ENCODE measurements at regions not wholly inside any gene's neighbourhood (a gene's known extent, or its start where the extent isn't known, plus 50 kb on each side); places are given as distances from the start of the nearest gene placed in this dataset.

DNA sequence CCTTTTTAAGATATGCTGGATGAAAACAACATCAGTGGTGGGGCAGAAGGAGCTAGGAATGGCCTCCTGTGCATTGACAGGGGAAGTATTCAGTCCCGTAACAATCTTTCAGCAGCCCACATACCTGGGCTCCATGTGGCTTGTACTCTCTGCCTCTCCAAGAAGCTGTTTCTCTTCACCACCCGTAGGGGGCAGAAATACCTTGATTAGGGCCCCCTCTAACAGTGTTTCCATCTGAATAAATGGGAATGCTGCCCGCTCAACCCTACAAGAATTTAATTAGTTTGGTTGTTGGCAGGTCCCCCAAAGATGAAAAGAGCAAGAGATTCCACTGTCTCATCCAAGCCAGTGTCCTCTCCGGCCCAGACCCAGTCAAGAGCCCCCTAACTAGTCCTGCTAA, 155.2 kb downstream of the SMIM20 start:
- WGBS (ENCODE audit: insufficient coverage, insufficient replicate concordance, low lambda C conversion rate, missing lambda C conversion rate), result 44% methylated on average over 4 of the region's 4 CpGs
- FAIRE-seq (peak; percentile 35), ATAC-seq (peak; percentile 89), DNase-seq (ENCODE audit: low read depth, low spot score) (no peak)
- ChIA-PET SMC1A (ENCODE audit: uncharacterized antibody, unreplicated experiment) (interaction anchor here (0.7 to 2.2 kb wide), 13 partner anchors 8 to 340 kb away, joined by 3 to 10 read pairs (median 4); no protein-coding TSS in a partner anchor), RAD21 (ENCODE audit: unreplicated experiment) (interaction anchor here (1.0 to 2.3 kb wide), 7 partner anchors 14 to 341 kb away, joined by 3 to 17 read pairs (median 5); no protein-coding TSS in a partner anchor), CTCF (interaction anchor here (0.8 to 2.3 kb wide), 18 partner anchors 8 to 341 kb away, joined by 3 to 23 read pairs (median 3); no protein-coding TSS in a partner anchor), POLR2A (no interaction called here)
- in situ Hi-C loops (cut with MboI), result no loop called here
- Histone ChIP-seq H3K27ac (ENCODE audit: control insufficient read depth, insufficient read depth) (no peak overlapping the region), H3K36me3 (ENCODE audit: control insufficient read depth in 2 of 2, insufficient read depth in 2 of 2, low read length in 1 of 2) (no peaks in the 10 kb centered on the region), H3K79me2 (ENCODE audit: control insufficient read depth, insufficient read depth, low read length) (no peaks in the 10 kb centered on the region), H3K9ac (ENCODE audit: control insufficient read depth, insufficient read depth, low read length) (no peak overlapping the region), H3K9me3 (replicated peaks; ENCODE audit: control insufficient read depth, insufficient read depth, low read length) (no peaks in the 10 kb centered on the region; the same call in 2 of the 3 replicates), H3K4me1 (ENCODE audit: control insufficient read depth, insufficient read depth, low read length) (peaks cover 4% of the 10 kb centered on the region), H3K27me3 (replicated peaks in 1 of 2; ENCODE audit: control insufficient read depth in 2 of 2, insufficient read depth in 2 of 2, low read length in 1 of 2) (no peaks in the 10 kb centered on the region; a peak in 1 of 4 replicates), H3K4me3 (no peak overlapping the region), H3K4me2 (ENCODE audit: control insufficient read depth, insufficient read depth) (no peak overlapping the region), H4K20me1 (ENCODE audit: control insufficient read depth, insufficient read depth) (no peaks in the 10 kb centered on the region), H2AFZ (ENCODE audit: control insufficient read depth, low read depth, low read length) (no peak overlapping the region)
- intact Hi-C loops (cut with micrococcal nuclease; ENCODE audit: unreplicated experiment), result no loop called here
- no TSS peak for BruUV-seq (replicated peaks)
- TF ChIP-seq ZNF217 (IDR thresholded peaks at IDR 0.05) (no peak), YY1 (IDR thresholded peaks at IDR 0.05; ENCODE audit: low read depth, low read length) (0 out of 2 replicates have a peak, but pooled peaks have one; percentile 24), ESRRA (IDR thresholded peaks at IDR 0.05; ENCODE audit: low read length) (no peak), KDM1A (IDR thresholded peaks at IDR 0.05; ENCODE audit: borderline replicate concordance) (no peak), CREB1 (IDR thresholded peaks at IDR 0.05; ENCODE audit: low read depth) (no peak), ZZZ3 (IDR thresholded peaks at IDR 0.05; ENCODE audit: control insufficient read depth, insufficient read length, low read depth) (no peak), RAD21 (IDR thresholded peaks at IDR 0.05; ENCODE audit: insufficient read depth, low read depth, low read length) (peak; percentile 75), ZNF384 (IDR thresholded peaks at IDR 0.05; ENCODE audit: borderline replicate concordance, low read depth, low read length) (no peak), IKZF2 (IDR thresholded peaks at IDR 0.05) (0 out of 4 replicates have a peak, but pooled peaks have one; percentile 19 to 20), NRF1 (conservative IDR thresholded peaks at IDR 0.05; ENCODE audit: low read depth, low read length) (no peak)
- TF ChIP-seq, protein P1, sequence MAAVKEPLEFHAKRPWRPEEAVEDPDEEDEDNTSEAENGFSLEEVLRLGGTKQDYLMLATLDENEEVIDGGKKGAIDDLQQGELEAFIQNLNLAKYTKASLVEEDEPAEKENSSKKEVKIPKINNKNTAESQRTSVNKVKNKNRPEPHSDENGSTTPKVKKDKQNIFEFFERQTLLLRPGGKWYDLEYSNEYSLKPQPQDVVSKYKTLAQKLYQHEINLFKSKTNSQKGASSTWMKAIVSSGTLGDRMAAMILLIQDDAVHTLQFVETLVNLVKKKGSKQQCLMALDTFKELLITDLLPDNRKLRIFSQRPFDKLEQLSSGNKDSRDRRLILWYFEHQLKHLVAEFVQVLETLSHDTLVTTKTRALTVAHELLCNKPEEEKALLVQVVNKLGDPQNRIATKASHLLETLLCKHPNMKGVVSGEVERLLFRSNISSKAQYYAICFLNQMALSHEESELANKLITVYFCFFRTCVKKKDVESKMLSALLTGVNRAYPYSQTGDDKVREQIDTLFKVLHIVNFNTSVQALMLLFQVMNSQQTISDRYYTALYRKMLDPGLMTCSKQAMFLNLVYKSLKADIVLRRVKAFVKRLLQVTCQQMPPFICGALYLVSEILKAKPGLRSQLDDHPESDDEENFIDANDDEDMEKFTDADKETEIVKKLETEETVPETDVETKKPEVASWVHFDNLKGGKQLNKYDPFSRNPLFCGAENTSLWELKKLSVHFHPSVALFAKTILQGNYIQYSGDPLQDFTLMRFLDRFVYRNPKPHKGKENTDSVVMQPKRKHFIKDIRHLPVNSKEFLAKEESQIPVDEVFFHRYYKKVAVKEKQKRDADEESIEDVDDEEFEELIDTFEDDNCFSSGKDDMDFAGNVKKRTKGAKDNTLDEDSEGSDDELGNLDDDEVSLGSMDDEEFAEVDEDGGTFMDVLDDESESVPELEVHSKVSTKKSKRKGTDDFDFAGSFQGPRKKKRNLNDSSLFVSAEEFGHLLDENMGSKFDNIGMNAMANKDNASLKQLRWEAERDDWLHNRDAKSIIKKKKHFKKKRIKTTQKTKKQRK (IDR thresholded peaks at IDR 0.05; ENCODE audit: low read depth, low read length), result no peak
- TF ChIP-seq, protein P2, sequence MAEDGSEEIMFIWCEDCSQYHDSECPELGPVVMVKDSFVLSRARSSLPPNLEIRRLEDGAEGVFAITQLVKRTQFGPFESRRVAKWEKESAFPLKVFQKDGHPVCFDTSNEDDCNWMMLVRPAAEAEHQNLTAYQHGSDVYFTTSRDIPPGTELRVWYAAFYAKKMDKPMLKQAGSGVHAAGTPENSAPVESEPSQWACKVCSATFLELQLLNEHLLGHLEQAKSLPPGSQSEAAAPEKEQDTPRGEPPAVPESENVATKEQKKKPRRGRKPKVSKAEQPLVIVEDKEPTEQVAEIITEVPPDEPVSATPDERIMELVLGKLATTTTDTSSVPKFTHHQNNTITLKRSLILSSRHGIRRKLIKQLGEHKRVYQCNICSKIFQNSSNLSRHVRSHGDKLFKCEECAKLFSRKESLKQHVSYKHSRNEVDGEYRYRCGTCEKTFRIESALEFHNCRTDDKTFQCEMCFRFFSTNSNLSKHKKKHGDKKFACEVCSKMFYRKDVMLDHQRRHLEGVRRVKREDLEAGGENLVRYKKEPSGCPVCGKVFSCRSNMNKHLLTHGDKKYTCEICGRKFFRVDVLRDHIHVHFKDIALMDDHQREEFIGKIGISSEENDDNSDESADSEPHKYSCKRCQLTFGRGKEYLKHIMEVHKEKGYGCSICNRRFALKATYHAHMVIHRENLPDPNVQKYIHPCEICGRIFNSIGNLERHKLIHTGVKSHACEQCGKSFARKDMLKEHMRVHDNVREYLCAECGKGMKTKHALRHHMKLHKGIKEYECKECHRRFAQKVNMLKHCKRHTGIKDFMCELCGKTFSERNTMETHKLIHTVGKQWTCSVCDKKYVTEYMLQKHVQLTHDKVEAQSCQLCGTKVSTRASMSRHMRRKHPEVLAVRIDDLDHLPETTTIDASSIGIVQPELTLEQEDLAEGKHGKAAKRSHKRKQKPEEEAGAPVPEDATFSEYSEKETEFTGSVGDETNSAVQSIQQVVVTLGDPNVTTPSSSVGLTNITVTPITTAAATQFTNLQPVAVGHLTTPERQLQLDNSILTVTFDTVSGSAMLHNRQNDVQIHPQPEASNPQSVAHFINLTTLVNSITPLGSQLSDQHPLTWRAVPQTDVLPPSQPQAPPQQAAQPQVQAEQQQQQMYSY (CRISPR knock-in tag; IDR thresholded peaks at IDR 0.05), result no peak
- TF ChIP-seq, protein P3, sequence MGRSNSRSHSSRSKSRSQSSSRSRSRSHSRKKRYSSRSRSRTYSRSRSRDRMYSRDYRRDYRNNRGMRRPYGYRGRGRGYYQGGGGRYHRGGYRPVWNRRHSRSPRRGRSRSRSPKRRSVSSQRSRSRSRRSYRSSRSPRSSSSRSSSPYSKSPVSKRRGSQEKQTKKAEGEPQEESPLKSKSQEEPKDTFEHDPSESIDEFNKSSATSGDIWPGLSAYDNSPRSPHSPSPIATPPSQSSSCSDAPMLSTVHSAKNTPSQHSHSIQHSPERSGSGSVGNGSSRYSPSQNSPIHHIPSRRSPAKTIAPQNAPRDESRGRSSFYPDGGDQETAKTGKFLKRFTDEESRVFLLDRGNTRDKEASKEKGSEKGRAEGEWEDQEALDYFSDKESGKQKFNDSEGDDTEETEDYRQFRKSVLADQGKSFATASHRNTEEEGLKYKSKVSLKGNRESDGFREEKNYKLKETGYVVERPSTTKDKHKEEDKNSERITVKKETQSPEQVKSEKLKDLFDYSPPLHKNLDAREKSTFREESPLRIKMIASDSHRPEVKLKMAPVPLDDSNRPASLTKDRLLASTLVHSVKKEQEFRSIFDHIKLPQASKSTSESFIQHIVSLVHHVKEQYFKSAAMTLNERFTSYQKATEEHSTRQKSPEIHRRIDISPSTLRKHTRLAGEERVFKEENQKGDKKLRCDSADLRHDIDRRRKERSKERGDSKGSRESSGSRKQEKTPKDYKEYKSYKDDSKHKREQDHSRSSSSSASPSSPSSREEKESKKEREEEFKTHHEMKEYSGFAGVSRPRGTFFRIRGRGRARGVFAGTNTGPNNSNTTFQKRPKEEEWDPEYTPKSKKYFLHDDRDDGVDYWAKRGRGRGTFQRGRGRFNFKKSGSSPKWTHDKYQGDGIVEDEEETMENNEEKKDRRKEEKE (IDR thresholded peaks at IDR 0.05), result no peak
- TF ChIP-seq, protein P4, sequence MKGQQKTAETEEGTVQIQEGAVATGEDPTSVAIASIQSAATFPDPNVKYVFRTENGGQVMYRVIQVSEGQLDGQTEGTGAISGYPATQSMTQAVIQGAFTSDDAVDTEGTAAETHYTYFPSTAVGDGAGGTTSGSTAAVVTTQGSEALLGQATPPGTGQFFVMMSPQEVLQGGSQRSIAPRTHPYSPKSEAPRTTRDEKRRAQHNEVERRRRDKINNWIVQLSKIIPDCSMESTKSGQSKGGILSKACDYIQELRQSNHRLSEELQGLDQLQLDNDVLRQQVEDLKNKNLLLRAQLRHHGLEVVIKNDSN (IDR thresholded peaks at IDR 0.05; ENCODE audit: borderline replicate concordance, extremely low read length, insufficient read depth, low read depth, low read length), result no peak
